ENCODE measurements at regions not wholly inside any gene's neighbourhood (a gene's known extent, or its start where the extent isn't known, plus 50 kb on each side); places are given as distances from the start of the nearest gene placed in this dataset.
"Not testable (repeated sequence)": the region's sequence is repeated elsewhere in the genome, so short reads cannot be mapped to it uniquely, and the experiment has no call there.

DNA sequence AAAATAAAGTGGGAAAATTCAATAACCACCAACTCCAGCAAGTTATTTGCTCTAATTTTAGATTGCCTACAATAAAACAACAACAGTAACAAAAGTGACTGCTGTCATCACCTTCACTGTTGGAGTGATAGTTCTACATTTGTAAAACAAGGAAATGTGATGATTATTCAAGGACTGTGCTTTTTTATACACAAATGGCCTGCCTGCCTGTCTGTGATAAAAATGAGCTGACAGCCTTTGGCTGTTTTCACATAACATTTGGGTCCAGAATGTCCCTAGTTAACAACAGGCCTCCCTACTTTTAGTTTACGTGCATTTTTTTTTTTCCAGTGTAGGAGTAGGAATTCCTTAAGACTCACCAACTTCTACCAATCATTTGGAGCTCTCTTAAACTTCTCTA, 768.8 kb downstream of the PDCD6IP start:
- no peak for DNase-seq

DNA sequence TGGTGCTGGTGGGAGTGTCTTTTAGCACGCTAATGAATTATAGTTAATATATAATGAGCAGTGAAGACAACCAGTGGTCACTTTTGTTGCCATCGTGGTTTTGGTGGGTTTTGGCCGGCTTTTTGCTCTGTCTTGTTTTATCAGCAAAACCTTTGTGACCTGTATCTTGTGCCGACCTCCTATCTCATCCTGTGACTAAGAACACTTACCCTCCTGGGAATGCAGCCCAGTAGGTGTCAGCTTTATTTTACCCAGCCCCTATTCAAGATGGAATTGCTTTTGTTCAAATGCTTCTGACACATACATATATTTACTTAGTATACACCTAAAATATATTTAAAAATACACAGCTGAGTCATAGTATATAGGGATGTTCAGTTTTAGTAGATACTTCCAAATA, 770.3 kb downstream of the PDCD6IP start:
- no peak for DNase-seq

DNA sequence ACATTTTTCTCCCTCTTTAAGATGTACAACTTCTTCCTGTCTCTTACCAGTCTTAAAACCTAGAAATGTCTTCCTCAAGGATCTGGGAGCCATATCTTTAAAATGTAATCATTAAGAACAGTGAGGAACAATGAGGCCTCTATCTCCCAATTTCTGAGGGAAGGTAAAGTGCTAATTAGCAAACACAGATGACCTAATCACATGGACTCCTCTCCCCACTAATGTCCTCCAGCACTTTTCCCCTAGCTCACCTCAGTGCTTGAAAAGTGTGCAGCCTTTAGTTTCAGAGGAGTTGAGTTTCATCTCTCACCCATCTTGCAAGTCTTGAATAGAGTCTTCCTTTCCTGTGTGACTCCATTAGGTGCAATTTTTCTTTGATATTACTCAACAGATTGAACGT, 771.0 kb downstream of the PDCD6IP start:
- no peak for DNase-seq

DNA sequence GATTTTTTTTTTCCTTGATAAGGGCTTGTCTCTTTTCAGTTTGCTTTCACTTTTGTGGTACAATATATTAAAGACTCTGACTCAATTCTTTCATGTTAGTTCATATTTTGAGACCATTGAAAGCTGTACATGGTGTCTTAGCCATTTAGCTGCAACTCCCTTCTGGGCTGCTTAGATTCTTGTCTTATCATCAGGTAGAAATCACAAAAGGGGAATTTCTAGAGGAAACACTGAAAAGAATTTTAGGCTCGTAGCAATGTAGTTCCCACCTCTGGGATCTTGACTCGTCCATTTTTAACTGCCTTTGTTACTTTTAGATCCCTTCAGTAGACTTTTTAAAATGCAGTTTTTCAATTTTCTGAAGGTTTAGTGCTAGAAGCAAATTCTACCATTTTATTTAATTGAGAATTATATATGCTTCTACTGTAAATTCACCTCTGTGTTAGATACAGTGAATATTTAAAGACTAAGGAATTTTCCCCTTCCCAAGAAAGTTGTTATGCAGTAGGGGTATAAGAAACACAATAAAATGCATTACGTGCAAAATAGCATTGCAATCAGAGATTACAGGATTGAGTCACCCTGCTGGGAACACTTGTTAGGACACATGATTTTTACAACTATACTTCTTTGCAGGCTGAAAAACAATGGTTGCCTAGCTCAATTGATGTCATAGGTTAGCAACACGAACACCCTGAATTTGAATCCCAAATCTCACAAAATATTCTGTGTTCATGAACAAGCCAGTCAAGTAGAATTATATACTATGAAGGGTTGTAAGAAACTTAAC, 772.7 kb downstream of the PDCD6IP start:
- DNase-seq: no peak

DNA sequence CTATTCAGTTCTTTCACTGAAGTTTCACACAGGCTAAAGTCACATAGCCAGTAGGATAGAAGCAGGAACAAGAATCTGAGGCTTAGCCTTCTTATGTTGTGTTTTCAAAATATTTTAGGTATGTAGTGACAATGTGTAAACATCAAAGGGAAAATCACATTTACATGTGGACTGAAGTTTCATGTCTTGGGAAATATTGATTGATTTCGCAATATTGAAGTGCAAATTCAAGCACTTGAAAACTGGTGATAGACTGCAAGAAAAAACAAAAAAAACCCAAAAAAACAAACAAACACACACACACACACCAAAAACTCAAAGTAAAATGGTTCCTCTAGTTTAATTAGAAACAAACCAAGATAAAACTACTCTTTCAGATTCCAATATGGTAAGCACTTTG, 773.3 kb downstream of the PDCD6IP start:
- no peak for DNase-seq

DNA sequence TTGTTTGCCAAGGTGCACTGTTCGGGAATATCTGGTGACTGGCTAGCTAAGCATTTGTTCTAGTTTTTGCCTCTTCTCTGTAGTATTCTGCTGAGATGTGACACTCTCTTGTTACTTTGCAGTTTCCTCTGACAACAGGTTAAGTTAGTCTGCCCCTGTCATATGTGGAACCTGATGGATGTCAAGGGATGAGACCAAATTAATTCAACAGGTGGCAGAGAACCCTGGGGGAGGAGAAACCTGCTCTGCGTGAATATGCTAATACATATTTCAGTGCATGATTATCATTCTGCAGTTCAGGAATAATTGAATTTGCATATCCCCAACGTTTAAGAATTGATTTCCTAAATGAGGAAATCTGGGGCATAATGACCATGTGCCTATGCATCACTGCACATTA, 777.3 kb downstream of the PDCD6IP start:
- DNase-seq: no peak

DNA sequence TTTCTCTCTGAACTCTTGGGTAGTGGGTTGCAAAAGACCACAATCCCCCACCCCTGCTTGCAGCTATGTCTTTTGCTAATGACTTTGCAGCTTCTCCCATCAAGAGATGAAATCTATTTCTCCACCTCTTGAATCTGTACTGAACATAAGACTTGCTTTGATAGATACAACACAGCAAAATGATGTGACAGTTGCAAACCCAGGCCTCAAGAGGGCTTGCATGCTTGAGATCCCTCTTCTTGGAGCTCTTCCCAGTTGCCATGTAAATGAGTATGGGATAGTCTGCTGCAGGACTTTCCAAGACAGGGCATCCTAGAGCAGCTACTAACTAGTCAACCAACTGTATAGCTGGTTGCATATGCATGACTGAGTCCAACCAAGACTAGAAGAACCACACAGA, 783.6 kb downstream of the PDCD6IP start:
- no peak for DNase-seq

DNA sequence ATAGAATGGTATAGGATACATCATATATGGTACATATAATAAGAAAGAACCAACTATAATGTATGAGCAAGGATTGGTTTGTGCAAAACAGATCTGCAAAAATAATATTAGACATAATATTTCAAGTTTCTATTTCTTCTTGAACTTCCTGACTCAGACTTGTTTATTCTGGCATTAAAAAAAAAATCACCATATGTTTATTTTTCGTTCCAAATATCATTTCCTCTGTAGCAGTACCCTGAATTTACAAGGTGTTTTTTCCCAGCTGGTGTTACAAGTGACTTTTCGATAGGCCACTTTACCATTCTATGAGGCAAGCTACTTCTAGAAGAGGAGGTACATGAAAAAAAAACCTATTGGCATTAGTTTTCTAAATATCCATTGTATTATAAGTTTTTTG, 785.0 kb downstream of the PDCD6IP start:
- DNase-seq: no peak

DNA sequence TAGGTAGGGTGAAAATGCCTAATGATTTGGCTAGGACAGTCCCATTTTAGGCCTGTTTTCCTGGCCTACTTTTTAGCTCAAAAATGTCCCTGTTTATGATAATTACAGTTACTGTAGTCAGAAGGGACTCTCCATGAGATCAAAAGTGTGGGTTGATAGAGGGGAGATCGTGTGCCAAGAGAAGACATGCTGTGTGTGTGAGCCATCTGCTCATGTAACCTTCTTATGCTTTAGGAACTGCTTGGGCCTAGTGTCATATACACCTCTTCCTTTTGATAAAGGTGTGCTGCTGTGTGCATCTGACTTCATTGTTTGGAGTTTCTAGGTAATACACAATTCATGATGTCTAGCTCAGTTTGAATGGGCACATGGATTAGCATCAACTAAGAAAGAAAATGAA, 786.5 kb downstream of the PDCD6IP start:
- DNase-seq: no peak

DNA sequence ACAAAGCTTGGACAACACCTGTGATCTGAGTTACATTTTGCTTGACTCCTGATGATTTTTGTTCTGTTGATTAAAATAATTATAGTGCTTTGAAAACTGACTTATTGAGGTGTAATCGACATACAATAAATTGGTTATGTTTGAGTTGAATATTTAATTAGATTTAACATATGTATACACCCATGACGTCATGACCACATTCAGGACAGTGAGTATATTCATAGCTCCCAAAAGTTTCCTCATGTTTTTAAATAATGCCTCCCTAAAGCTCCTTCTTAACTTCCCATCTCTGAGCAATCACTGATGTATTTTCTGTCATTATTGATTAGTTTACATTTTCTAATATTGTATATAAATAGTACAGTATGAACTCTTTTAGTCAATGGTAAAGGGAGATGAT, 801.2 kb downstream of the PDCD6IP start:
- no peak for DNase-seq

DNA sequence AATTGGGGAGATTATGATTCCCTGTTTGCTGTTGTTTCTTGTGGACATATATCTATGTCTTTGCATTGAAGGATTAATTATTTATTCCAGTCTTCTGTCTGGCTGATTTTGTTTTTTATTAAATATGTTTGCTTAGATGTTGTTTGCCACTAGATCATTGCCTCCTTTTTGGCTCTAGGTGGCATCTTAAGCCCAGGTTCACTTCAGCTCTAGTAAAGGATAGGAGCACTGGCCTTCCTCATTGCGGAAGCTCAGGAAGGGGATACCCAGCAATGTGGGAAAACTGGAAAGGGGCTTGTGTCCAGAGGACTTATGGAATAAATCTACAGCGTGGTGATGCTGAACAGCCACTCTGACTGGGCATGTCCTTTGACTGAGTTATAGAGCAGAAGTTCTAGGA, 821.6 kb downstream of the PDCD6IP start:
- no peak for DNase-seq

DNA sequence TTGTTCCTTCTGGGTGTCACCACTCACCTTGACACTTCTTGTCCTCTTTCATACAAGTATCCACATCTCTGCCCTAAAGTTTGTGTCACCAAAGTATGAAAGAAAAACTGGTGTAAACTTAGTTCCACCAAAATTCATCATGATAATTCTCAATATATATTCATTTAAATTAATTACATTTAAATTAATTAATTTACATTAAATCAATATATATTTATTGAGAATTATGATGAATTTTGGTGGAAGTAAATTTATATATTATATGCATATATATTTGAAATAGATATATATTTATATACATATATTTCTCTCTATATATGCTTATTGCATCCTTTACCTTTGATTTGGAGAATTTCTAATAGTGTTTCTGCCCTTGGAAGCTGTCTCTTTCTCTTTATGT, 828.3 kb downstream of the PDCD6IP start:
- DNase-seq: no peak

DNA sequence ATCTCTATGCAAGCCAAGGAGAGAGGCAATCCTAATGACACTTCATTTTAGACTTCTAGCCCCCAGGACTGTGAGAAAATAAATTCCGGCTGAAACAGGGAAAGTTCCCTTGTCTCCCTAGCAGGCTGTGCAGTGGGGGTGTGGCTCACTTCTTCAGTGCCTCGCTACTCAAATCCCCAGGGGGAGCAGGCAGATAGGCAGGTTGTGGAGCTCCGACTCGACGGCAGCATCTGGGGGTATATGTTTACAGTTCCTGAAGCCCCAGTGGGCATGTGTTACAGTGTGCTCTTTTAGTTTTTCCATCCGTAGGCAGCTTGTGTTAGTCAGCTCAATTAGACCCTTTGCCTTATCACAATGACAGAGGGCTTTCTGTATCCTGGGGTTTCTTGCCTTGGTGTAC, 836.5 kb downstream of the PDCD6IP start:
- no peak for DNase-seq

DNA sequence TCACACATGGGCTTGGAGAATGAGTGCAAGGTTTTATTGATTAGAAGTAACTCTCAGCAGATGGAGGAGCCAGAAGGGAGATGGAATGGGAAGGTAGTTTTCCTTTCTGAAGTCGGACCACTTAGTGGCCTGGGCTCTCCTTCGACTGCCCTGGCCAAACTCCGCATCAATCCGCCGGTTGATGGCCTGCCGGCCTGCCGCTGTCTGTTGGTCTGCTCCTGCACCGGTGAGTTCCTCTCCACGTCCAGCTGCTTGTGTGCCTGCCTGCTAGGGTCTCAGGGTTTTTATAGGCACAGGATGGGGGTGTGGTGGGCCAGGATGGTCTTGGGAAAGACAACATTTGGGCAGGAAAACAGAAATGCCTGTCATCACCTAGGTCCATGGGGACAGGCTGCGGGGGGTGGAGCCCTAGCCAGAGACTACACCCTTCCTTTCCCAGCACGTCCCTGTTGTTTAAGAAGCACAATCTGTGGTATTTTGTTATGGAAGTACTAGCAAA, 837.0 kb downstream of the PDCD6IP start:
- no peak for DNase-seq

DNA sequence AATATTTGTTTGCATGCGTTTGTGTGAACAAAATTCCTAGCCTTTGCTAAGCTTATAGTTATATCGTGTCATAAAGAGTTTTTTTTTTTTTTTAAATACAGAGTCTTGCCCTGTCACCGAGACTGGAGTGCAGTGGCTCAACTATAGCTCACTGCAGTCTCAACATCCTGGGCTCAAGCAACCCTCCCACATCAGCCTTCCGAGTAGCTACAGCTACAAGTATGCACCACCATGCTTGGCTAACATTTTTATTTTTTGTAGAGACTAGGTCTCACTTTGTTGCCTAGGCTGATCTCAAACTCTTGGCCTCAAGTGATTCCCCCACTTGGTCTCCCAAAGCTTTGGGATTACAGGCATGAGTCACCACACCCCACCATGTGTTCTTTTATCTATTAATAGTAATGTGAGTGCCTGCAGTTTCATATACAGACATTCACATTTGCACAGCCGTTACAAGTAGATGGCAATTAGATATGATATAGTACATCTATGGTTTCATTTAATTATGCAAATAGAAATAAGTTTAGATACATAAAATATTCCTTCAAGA, 848.6 kb downstream of the PDCD6IP start:
- DNase-seq: no peak

DNA sequence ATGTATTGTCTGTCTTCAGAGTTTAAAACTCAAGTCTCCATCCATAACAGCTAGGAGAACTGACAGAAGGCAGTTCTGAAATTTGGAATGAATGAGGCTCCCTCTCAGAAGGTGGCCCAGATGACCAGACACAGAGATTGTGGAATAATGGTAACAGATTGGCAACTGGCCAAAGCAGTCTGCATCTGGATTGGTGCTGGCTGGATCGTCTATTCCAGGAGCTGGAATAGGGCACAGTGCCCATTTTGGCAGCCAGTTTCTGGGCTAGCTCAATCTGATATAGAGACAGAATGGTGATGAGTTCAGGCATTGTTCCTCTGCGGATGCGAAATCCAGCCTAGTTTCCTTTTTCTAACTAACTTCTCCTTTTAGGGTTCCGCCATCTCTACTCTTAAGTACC, 851.7 kb downstream of the PDCD6IP start:
- DNase-seq: no peak

DNA sequence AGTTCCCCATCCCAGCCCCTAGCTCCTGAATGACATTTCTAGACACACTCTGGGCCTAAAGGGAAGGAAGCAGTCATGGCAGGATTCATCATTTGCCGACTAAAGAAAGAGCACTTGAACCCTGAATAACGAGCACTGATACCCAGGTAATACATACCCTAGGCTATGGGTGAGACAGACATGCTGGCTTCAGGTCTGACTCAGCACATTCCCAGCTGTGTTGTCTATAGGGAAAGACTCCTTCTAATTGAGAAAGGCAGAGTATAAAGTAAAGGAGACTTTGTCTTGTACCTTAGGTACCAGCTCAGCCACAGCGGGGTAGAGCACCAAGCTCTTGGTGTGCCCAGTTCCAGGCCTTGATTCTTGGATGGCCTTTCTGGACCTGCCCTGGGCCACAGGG, 870.5 kb downstream of the PDCD6IP start:
- DNase-seq: no peak

DNA sequence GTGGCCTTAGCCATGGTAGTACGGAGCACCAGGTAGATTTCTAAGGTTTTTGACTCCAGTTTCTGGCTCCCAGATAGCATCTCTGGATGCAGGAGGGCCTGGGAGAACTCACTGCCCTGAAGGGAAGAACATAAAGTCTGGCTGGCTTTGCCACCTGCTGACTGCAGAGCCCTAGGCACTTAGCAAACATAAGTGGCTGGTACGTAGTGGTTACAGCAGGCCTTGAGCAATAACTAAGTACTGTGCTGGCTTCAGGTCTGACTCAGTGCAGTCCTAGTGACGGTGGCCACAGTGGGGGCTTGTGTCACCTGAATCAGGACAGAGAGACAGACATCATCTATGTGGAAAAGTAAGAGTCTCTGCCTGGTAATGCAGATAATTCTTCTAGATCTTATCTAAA, 871.1 kb downstream of the PDCD6IP start:
- DNase-seq: no peak

DNA sequence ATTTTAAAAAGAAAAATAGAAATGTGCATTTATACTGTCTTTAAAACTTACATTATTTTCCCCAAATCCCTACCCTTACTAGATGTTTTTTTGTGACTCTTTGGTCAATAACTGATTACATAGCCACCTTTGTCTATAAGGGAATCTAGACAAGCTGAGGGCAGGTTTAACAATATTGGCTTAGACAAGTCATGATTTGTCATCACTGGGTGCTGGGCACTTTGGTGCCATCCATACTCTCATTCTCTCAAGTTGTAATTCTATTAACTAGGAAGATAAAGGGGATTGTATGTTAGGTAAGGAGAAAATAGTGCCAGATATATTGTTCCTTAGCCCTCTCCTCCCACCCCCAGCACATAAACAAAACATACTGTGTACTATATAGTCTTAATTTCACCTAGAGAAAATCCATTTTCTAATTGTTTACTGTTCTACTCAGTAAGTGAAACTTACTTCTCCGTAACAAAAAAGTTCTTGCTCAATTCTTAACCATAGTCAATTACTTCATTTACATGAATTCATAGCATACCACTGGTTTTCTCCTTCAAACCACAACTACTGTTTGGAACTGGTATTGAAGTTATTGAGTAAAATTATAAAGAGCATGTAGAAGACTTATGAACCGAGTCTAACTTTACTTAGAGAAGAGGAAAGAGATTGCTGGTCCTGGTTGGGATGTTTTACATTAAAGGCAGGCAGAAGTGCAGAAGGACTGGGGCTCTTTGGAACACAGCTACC, 877.1 kb downstream of the PDCD6IP start:
- no peak for DNase-seq

DNA sequence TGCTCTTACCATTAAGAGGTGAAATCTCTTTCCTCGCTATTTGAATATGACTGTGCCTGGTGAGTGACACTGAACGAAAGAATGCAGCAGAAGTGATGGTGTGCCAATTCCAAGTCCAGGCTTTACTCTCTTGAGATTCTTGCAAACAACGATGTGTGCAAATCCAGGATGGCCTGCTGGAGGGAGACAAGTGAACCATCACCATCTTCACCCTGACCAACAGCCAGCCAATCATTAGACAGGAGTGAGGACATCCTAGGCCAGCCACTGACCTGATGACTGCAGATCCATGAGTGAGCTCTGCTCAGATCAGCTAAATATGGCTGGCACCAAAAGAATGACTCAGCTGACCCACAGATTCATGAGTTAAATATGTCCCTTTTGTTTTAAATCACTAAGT, 878.0 kb downstream of the PDCD6IP start:
- no peak for DNase-seq

DNA sequence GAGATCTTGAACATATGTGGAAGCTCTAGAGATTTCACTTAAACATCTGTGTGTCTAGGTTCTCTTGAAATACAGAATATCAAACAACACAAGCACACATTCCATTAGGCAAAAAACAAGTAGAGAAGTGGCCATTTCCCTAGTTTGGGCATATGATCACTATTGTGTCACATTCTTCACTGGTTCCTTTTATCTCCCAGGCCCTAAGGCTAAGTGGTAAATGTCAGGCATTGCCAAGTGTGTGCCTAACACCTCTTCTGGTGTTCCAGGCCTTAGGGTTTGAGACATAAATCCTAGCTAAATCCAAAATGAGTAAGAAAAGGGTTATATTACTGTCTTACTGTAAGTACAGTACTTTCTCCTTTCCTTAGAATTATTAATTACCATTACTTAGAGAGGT, 880.1 kb downstream of the PDCD6IP start:
- DNase-seq: no peak

DNA sequence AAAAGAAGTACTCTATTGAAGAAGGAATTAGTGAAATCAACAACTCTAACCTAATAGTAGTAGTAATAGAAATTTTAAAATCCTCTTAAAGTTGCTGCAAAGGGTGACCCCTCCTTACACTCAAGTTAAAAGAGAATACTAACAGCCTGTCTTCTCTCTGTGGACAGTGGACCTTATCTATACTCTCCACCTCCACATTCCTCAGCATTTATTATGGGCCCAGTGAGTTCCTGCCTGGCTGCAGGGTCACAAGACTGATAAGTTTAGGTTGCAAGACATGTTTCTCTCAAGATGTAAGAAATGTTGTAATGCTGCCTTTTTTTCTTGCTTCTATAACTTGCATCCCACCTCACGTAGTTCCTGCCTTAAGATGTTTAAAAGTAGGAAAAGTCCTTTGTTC, 880.6 kb downstream of the PDCD6IP start:
- not testable (repeated sequence) for DNase-seq

DNA sequence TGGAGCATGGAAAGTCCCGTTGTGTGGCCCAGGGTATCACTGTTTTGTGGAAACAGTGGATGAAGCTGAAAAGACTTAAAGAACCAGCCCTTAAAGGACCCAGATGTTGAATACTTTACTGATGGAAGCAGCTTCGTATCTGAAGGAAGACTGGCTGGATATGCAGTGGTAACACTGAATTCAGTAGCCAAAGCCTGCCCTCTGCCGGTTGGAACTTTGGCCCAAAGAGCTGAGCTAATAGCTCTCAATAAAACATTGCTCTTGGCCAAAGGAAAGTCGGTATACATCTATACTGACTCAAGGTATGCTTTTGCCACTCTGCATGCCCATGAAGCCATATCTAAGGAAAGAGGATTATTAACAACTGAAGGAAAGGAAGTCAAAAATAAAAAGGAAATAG, 885.4 kb downstream of the PDCD6IP start:
- peak; percentile 6 for DNase-seq

DNA sequence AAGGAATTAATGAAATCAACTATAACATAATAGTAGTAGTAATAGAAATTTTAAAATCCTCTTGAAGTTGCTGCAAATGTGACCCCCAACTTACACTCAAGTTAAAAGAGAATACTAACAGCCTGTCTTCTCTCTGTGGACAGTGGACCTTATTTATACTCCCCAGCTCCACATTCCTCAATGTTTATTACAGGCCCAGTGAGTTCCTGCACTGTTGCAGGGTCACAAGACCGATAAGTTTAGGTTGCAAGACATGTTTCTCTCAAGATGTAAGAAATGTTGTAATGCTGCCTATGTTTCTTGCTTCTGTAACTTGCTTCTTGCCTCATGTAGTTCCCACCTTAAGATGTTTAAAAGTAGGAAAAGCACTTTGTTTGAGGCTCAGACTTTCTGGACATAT, 888.1 kb downstream of the PDCD6IP start:
- DNase-seq: no peak
